ENCODE measurements at regions not wholly inside any gene's neighbourhood (a gene's known extent, or its start where the extent isn't known, plus 50 kb on each side); places are given as distances from the start of the nearest gene placed in this dataset.

- no peak for TF ChIP-seq CTCF (IDR thresholded peaks at IDR 0.05)
- TF ChIP-seq EZH2phosphoT487 (IDR thresholded peaks at IDR 0.05), result no peak
- no peak for TF ChIP-seq EZH2 (IDR thresholded peaks at IDR 0.05)
Observed at GRCh38 chr6:95216555-95216954, 360.8 kb upstream of the MANEA start.

All from neural progenitor cell (in vitro differentiated cells).